ENCODE measurements at regions not wholly inside any gene's neighbourhood (a gene's known extent, or its start where the extent isn't known, plus 50 kb on each side); places are given as distances from the start of the nearest gene placed in this dataset.
"Not testable (repeated sequence)": the region's sequence is repeated elsewhere in the genome, so short reads cannot be mapped to it uniquely, and the experiment has no call there.

DNA sequence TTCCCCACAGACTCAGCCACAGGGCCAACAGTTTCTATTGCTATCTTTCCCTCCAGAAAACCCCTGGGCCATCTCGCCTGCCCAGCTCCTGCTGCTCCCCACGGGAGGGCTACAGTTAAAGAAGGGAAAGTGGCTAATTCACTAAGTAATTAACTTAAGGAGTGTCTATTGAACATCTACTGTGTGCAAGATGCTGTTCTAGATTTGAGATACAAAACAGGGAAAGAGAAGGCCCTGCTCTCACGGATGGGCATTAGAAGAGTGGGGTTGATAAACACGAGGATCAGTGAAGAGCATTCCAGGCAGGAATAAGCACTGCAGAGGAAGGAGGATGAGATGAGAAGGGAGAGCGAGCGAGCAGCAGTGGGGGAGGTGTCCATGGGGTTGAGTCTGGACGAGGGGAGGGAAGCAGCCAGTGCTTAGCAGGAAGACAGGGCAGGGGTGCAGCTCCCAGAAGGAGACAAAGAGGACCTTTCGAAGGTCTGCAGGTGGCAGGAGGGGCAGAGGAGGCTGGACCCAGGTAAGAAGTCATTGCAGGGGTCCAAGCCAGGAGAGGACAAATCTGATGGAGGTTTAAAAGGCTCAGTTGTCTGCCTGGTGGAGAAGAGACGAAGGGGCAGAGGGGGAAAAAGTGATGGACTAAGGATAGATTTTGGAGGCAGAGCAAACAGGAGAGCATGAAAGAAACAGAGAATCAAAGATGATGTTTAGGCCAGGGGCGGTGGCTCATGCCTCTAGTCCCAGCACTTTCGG lies 64.7 kb downstream of the KLF15 start:
- no peak for DNase-seq (ENCODE audit: low read depth in 4 of 4, low spot score in 3 of 4)

DNA sequence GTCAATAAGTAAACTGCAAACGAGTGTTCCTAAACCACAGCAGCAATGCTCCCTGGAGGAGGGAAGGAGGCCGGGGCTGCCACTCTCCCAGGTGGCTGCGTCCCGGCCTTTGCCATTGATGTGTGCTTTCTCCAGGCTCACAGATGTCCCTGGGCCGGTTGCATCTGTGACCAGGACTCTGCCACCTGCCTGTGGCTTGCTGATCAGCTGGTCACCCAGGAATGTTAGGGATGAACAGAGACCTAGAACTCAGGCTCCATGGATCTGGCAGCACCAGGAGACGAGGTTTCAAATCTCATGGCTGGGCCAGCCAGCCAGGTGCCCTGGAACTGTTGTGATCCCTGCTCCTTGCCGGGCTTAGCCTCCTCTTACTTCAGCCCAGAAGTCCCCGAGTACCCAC lies 65.7 kb downstream of the KLF15 start:
- DNase-seq (ENCODE audit: low read depth in 4 of 4, low spot score in 3 of 4), result no peak

DNA sequence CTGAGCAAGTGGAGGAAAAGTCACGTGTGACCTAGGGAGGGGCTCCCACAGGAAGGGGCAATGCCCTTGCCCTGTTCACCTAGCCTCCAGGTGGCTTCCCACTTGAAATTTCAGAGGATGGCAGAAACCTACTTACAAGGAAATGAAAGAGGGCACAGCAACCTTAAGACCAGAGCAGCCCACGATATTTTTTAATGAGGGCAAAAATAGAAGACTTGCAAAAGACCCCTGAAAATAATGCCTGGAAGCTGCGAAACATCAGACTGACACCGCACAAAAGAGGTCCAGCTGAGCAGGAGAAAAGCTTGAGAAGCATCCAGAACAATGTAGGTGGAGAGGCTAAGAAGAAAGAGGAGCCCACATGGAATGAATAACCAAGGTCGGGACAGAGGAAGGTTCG lies 66.1 kb downstream of the KLF15 start:
- no peak for DNase-seq (ENCODE audit: low read depth in 4 of 4, low spot score in 3 of 4)

DNA sequence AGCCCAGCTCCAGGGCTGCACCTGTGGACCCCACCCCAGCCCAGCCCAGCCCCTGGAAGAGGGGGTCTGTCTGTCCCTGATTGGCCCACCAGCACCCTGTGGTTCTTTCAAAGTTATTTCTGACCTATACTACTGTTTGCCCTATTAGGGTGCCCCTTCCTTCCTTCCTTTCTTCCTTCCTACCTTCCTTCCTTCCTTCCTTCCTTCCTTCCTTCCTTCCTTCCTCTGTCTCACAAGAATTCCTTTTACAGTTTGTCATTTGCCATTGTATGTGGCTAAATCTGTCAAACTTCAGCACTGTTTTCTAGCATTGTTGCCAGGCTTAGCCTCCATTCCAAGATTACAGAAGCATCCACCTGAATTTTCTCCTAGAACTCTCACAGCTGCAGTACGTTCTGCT lies 66.9 kb downstream of the KLF15 start:
- no peak for DNase-seq (ENCODE audit: low read depth in 4 of 4, low spot score in 3 of 4)

DNA sequence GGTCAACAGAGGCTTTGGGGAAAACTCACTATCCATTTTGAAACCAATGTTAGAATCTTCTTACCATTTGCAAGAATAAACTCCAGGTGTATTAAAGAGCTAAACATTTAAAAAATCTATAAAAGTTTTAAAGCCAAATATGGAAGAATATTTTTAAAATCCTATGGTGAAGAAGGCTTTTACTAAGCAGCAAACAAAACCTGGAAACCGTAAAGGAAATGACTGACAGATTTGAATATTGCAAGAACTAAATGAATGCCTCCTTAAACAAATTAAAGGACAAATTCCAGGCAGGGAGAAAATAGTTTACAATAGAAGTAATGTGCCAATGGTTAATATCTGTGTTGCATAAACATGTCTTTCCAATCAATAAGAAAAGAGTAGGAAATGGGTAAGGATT lies 68.1 kb downstream of the KLF15 start:
- no peak for DNase-seq (ENCODE audit: low read depth in 4 of 4, low spot score in 3 of 4)

DNA sequence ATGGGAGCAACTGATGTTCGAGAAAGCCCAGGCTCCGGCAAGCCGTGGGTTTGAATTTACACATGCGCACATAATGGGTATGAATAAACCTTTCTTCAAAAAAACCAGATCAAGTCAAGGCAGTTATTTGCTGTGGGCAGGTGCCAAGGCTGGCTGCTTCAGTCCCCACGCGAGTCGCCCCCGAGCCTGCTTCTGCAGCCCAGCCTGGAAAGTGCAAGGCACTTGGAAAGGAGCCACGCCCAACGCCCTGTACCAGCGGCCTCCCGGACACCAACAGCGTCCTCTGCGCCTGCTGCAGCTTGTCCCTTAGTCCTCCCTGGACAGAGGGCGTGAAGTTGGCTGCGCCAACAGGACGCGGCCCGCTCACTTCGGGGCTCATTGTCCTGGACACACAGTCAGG lies 68.9 kb downstream of the KLF15 start:
- DNase-seq (ENCODE audit: low read depth in 4 of 4, low spot score in 3 of 4), result no peak

DNA sequence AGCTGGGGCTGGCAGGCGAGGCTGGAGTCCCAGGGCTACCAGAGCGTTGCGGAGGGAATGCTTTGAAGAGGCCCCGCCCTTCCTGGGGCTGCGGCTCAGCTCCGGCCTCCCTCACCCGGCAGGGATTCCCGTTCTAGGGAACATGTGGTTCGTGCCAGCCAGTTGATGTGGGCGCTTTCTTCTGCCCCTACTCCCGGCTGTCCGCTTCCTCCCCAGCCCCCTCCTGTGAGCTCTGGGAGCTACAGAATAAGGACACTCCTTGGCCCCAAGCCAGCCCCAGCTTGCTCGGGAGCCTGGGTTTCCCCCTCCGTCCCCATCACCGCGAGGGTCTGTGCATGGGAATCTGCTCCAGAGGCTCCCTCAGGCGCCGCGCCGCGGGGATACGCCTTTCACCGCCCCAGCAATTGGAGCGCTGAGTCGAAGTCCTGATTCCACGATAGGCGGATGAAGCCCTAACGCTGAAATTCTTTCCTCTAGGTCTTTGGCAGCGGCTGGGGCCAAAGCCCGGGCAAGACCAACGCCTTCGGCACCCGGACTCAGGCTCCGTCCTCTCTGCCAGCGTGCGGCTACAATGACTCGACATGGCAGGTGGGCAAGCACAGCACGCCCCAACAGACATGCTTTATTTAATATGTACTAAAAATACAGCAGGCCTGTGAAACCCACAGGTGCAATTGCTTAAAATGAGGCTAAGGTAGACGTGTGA lies 69.5 kb downstream of the KLF15 start:
- peak in 3 of 4 donors; percentile 46 to 70 (median 64) for DNase-seq (ENCODE audit: low read depth in 4 of 4, low spot score in 3 of 4)

DNA sequence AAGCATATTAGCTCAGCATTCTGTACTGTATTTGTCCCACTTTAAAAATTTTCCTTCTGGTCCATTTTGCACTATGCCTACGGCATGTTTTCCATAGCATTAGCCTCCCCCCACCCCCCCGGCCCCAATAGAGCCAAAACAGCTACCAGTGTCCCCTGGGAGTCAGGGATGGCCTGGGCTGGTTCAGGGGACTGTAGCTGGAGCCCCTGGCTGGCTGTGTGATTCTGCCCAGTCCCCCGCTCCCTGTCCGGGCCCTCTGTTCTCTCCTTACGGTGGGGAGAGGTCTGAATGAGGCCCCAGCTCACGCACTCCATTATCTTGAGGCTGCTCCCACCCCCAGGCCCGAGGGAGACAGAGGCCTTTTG lies 70.1 kb downstream of the KLF15 start:
- no peak for DNase-seq (ENCODE audit: low read depth in 4 of 4, low spot score in 3 of 4)

DNA sequence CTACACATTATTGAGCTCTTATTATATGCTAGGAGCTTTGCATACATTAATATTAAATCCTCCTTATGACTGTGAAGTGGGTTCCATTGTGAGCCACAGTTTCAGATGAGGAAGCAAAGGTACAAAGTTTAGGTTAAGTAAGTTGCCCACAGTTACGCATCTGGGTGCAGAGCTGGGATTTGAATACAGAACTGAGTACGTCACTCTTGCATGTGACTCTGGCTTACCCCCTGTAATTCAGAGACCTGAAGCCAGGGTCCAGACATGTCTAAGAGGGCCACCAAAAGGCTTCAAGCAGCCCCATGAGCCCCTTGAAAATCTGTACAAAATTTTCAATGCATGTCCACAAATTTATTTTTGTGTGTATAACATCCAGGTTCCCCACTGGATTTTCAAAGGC lies 71.8 kb downstream of the KLF15 start:
- no peak for DNase-seq (ENCODE audit: low read depth in 4 of 4, low spot score in 3 of 4)

DNA sequence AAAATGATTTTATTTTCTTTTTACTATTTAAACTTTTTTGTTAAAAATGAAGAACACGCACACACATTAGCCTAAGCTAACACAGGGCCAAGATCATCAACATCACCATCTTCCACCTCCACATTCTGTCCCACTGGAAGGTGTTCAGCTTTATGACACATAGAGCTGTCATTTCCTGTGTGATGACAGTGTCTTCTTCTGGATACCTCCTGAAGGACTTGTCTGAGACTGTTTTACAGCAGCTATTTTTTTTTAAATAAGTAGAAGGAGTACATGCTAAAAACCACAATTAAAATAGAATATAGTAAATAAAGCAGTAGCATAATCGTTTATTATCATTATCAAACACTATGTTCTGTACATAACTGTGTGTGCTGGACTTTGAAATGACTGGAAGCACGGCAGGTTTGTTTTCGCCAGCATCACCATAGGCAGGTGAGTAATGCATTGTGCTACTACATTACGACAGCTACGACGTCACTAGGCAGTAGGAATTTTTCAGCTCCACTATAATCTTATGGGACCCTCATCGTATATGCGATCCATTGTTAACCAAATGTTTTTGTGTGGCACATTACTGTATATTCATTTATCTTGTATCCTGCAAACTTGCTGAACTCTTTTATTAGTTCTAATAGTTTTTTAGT lies 72.8 kb downstream of the KLF15 start:
- no peak for DNase-seq (ENCODE audit: low read depth in 4 of 4, low spot score in 3 of 4)

DNA sequence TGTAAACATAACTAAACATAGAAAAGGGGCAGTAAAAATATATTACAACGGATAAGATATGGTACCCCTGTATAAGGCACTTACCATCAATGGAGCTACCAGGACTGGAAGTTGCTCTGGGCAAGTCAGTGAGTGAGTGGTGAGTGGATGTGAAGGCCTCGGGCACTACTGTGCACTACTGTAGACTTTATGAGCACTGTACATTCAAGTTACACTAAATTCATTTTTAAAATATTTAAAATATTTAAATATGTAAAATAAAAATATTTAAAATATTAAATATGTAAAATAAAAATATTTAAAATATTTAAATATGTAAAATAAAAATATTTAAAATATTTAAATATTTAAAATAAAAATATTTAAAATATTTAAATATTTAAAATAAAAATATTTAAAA lies 73.6 kb downstream of the KLF15 start:
- DNase-seq (ENCODE audit: low read depth in 4 of 4, low spot score in 3 of 4), result not testable (repeated sequence)

DNA sequence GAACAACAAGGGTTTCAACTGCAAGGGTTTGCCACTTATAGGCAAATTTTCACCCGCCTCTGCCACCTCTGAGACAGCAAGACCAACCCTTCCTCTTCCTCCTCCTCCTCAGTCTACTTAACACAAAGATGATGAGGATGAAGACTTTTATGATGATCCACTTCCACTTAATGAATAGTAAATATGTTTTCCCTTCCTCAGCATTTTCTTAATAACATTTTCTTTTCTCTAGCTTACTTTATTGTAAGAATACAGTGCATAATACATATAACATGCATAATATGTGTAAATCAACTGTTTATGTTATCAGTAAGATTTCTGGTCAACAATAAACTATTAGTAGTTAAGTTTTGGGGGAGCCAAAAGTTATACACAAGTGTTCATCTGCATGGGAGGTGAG lies 77.4 kb downstream of the KLF15 start:
- no peak for DNase-seq (ENCODE audit: low read depth in 4 of 4, low spot score in 3 of 4)

DNA sequence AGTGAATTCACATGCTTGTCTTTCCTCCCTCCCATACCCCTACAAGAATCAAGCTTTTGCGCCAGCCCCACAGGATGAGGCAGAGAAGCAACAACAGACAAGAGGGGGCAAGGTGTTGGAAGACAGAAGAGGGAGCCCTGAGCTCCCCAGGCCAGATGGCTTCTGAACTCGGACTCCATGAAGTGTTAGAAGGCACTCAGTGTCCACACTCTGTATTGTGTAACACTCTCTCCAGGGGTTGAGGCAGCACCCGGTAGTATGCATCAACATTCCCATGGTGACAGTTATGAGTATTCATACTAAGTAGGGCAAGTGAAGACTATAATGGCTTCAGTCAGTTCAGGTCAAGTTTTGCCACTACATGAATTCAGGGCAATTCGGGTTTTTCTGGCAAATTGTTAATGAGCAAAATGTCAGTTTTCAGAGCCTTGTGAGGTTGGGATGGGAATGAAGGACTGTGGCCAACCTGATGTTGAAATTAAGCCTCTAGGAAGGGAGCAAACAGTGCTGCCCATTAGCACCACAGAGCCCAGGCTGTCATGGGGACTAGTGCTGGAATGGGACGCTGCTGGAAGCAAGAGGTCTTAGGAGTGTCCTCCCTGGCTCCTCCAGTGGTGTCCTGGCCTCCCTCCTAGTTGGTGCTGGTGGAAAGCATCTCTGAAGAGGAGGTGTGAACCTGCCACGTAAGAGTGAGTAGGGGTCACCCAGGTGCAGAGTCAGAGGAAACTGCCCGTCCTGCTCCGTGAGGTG lies 79.4 kb downstream of the KLF15 start:
- no peak for DNase-seq (ENCODE audit: low read depth in 4 of 4, low spot score in 3 of 4)

DNA sequence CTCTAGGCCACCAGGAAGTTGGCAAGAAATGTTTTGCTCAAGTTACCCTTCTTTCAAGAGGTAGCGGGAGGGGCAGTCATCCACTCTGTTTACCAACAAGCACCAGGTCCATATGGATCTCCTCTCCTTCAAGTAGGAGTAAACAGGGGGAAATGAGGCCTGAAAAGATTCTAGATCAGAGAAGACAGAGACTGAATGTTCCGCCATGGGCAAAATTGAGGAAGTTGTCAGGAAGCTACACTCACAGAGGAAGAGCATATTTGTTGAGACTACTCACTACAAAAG lies 81.6 kb downstream of the KLF15 start:
- DNase-seq (ENCODE audit: low read depth in 4 of 4, low spot score in 3 of 4), result no peak

DNA sequence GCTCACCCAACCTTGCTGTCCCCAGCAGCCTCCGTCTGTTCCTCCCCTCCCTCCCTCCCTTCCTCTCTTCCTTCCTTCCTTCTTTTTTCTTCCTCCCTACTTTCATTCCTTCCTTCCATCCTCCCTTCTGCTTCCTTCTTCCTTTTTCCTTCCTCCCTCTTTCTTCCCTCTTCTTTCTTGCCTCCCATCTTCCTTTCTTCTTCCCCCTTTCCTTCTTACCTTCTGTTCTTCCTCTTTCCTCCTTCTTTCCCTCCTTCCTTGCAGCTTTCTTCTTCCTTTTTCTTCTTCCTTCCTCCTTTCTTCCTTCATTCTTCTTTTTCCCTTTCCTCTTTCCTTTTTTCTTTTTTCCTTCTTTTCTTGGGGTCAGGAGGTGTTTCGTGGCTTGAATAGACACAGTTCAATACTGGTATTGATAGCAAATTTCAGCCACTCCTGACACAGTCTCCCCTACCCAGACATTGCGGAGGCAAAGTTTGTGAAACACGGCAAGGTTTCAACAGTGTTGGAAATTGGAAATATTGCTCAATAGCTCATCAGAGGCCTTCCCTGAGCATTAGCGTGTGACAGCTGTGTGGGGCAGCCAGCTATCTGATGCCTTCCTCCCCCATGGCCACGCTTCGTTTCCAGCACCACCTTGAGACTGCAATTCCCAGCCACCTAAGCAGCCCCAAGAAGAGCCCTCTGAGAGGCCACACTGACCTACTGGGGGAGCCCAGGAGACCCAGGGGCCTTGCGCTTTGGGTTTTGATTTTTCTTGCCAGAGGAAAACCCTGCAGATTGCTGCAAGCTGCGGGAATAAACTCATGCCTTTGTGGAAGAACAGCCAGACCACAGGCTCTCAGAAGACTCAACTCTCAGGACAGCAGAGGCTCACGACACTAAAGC lies 82.2 kb downstream of the KLF15 start:
- DNase-seq (ENCODE audit: low read depth in 4 of 4, low spot score in 3 of 4), result no peak

DNA sequence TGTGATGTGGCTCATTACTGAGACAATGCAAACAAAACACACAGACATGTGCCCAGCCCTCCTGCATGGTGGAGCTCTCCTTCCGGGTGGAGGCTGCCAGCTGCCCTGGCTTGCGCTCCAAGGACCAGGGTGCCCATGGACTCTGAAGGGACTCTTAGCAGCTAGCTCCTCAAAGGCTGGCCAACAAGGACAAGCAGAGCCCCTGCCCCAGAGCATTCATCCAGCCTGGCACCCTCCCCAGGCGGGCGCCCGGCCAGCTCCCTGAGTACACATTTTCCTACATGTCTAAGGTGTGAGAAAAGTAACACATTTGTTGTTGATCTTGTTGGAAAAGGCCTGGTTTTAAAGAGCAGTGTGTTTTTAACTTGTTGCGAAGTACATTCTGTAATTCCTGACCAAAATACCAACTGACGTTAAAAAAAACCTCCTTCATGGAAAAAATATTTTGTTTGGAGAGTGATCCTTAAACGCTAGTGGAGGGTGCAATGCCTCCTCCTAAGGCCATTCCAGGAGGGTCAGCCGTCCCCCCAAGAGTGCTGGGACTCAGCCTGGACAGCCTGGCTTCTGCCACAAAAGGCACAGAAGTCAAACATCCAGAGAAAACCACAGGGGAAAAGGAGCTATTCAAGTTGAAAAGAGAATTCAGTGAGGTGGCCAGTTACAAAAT lies 86.9 kb downstream of the KLF15 start:
- DNase-seq (ENCODE audit: low read depth in 4 of 4, low spot score in 3 of 4), result no peak

DNA sequence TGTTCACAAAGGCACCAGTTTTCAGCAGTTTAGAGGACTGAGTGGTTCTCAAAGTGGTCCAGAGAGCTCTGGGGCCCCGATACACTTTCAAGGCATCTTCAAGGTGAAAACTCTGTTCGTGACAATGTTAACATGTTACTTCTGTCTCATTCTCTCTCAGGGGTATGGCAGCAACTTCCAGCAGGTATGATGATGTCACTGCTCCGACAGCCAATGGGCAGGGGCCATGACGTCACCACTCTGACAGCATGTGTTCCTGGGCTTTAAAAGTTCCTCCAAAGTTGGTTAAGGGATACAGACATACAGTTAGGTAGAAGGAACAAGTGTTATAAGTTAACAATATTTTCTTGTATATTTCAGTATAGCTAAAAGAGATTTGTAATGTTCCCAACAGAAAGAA lies 87.9 kb downstream of the KLF15 start:
- no peak for DNase-seq (ENCODE audit: low read depth in 4 of 4, low spot score in 3 of 4)

DNA sequence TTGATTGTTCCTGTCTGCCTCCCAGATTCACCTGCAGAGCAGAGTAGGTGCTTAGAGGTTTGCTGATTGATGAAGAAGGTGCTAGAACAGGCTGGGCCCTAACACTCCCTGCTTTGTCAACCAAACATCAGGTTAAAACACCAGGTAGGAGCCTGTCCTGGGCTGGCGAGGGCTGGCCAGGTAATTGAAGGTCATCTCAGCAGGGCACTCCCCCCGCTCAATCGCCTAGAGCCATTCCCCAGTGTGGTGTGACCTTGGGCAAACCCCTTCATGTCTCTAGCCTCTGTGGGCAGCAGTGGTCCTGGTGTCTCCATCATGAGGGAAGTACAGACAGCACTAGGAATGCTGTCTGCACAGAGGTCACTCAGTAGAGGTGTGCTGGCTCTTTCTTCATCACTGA lies 88.3 kb downstream of the KLF15 start:
- no peak for DNase-seq (ENCODE audit: low read depth in 4 of 4, low spot score in 3 of 4)

DNA sequence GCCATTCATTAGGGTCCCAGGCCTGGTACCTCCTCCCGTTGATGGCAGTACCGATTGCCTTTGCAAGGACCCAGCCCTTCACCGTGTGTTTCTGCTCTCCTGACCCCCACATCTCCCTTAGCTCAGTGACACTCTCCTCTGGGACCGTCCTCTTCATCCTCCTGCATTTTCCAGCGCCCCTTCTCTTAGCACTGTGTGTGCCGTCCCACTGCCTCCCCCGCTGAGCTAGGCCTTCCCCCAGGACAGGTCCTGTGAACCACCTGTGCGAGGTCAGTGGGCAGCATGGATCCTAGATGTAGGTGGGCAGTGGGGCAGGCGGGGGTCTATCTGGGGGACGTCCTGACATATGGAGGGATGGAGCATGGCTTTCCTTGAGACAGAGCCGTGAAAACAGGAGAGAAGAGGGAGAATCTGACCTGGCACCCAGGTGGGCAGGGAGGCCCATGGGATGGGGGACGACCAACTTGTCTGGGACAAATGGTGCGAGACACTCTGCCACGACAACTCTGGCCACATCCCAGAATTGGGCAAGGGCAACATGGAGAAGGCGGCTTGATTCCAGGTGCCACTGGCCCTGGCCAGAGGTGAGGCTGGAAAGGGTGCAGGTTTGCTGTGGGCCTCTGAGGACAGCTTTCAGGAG lies 87.7 kb upstream of the ALDH1L1 start:
- no peak for DNase-seq (ENCODE audit: low read depth in 4 of 4, low spot score in 3 of 4)
